Psoas muscle (tissue), 7 donors: ENCODE measurements at regions not wholly inside any gene's neighbourhood (a gene's known extent, or its start where the extent isn't known, plus 50 kb on each side); places are given as distances from the start of the nearest gene placed in this dataset.

ENCODE experiments used
- ATAC-seq, 4 donors: fragments of 200-7000 bp; cut with Tn5 transposase; one replicate each; pipeline ENCODE4 v1.9.1; 2020; ENCODE audit warnings: moderate library complexity in 3 of 4, mild to moderate bottlenecking in 2 of 4
- DNase-seq, 2 donors: peaks; one replicate each; pipeline ENCODE4 v3.0.0-alpha.2; 2020
- H3K27ac ChIP-seq: fragments of 200-600 bp; one replicate; pipeline ENCODE4 v1.8.0; 2022
- H3K27me3 ChIP-seq, 3 donors: fragments of 200-600 bp in 1 of 3; one replicate each; pipeline versions ENCODE4 v1.6.1 to v1.8.0; 2013 to 2022; ENCODE audit warnings: low read length in 2 of 3, mild to moderate bottlenecking in 2 of 3, moderate library complexity in 1 of 3; ENCODE audit not compliant: insufficient read depth in 3 of 3
- H3K36me3 ChIP-seq, 2 donors: fragments of 200-600 bp in 1 of 2; one replicate each; pipeline versions ENCODE4 v1.6.1 to v1.8.0; 2013 to 2022; ENCODE audit warnings: low read depth in 1 of 2, mild to moderate bottlenecking in 1 of 2, moderate library complexity in 1 of 2; ENCODE audit not compliant: insufficient read depth in 1 of 2
- H3K4me1 ChIP-seq: fragments of 200-600 bp; one replicate; pipeline ENCODE4 v1.8.0; 2022
- H3K4me3 ChIP-seq: fragments of 200-600 bp; one replicate; pipeline ENCODE4 v1.8.0; 2022; ENCODE audit warnings: mild to moderate bottlenecking
- H3K9me3 ChIP-seq: fragments of 200-600 bp; one replicate; pipeline ENCODE4 v1.8.0; 2022
- CTCF ChIP-seq: fragments of 200-600 bp; IDR thresholded peaks from one replicate; pipeline ENCODE4 v1.8.0; 2022; ENCODE audit warnings: antibody characterized with exemption
- WGBS, 3 donors: extraction: QIAGEN DNeasy Blood & Tissue Kit; methylation state at CpG; one replicate each; pipeline versions ENCODE4 v1.1.6 to v1.1.7; 2013; 5-methylcytosine and 5-hydroxymethylcytosine counted together
- intact Hi-C, 2 donors: fragments of 100-400 bp; cut with DNase I; formaldehyde crosslinking; loops; one replicate each; pipeline versions ENCODE4 v1.11.0 to v1.14.2; 2022
- donor health status: healthy with polysubstance abuse.
- donor health status: DM: no; HTN: no; CAD: no; lungs with moderate emphysema.
- donor health status: Bipolar disorder and iron deficiency.
- donor health status: healthy.
- donor health status: DM: yes; HTN: yes; CAD: no.
- donor health status: DM: no; HTN: no; CAD: no.
- donor health status: DM: yes; HTN: yes; CAD: no.

GRCh38 chr10:4721999-4722753, 103.8 kb upstream of the AKR1E2 start:
- no peak overlapping the region for H3K4me3 ChIP-seq
- 84 to 91% (median 88%) methylated on average over 3 of the region's 3 CpGs for WGBS, 3 donors
- DNase-seq, result no peak
- H3K27me3 ChIP-seq, result no peaks in the 10 kb centered on the region
- no peaks in the 10 kb centered on the region for H3K36me3 ChIP-seq
- H3K9me3 ChIP-seq, result no peaks in the 10 kb centered on the region
- ATAC-seq, result peak in 2 of 4 donors; percentile 30 to 70
- no peak for TF ChIP-seq CTCF
- H3K4me1 ChIP-seq, result peaks cover 19% of the 10 kb centered on the region
- intact Hi-C loops, result no loop called here
- H3K27ac ChIP-seq, result peak overlapping the region; percentile 25

- no peak overlapping the region for H3K4me3 ChIP-seq
- no peak for DNase-seq
- WGBS, 3 donors, result 0 to 85% (median 75%) methylated on average over 1 of the region's 1 CpG
- H3K9me3 ChIP-seq, result no peaks in the 10 kb centered on the region
- H3K4me1 ChIP-seq, result peaks cover 10% of the 10 kb centered on the region
- ATAC-seq, result no peak
- no peaks in the 10 kb centered on the region for H3K27me3 ChIP-seq
- H3K36me3 ChIP-seq, result no peaks in the 10 kb centered on the region
- intact Hi-C loops, result no loop called here
- no peak for TF ChIP-seq CTCF
- no peak overlapping the region for H3K27ac ChIP-seq
Measured at GRCh38 chr10:4720463-4720862, 105.5 kb upstream of the AKR1E2 start.

- H3K4me1 ChIP-seq, result peaks cover 8% of the 10 kb centered on the region
- H3K27me3 ChIP-seq, result no peaks in the 10 kb centered on the region
- no peak for TF ChIP-seq CTCF
- intact Hi-C loops, result no loop called here
- no peaks in the 10 kb centered on the region for H3K36me3 ChIP-seq
- no peak overlapping the region for H3K4me3 ChIP-seq
- ATAC-seq, result no peak
- H3K9me3 ChIP-seq, result no peaks in the 10 kb centered on the region
- no peak for DNase-seq
- H3K27ac ChIP-seq, result no peak overlapping the region
- 92 to 96% (median 96%) methylated on average over 2 of the region's 2 CpGs for WGBS, 3 donors
Measured at GRCh38 chr10:4719671-4720070, 106.3 kb upstream of the AKR1E2 start.

- no peaks in the 10 kb centered on the region for H3K36me3 ChIP-seq
- no peak for TF ChIP-seq CTCF
- DNase-seq (no peak), ATAC-seq (peak; percentile 35 to 68 (median 60))
- intact Hi-C loops, result no loop called here
- WGBS, 3 donors, result 28 to 49% (median 34%) methylated on average over 1 of the region's 1 CpG
- no peaks in the 10 kb centered on the region for H3K27me3 ChIP-seq
- no peak overlapping the region for H3K4me3 ChIP-seq
- H3K4me1 ChIP-seq, result peaks cover 8% of the 10 kb centered on the region
- no peak overlapping the region for H3K27ac ChIP-seq
- H3K9me3 ChIP-seq, result no peaks in the 10 kb centered on the region
Measured at GRCh38 chr10:4719036-4719435, 107.0 kb upstream of the AKR1E2 start.

DNA sequence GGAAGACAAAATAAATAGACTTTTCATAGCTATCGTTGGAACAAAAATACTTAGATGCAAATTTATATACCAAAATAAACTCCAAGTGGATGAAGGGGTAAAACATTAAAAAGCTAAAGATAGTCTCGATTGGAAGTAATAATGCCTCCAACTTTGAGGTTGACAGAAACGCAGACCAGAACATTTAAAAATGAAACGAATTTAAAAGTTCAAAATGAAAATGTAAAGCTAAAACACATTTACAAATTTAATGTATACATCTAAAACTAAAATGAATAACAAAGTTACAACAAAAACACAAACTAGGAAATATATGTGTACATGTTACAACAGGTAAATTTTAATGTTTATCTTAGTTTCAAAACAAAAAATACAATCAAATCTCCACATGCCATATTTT, 107.5 kb upstream of the AKR1E2 start:
- TF ChIP-seq CTCF, result no peak
- DNase-seq (no peak), ATAC-seq (no peak)
- Histone ChIP-seq H3K9me3 (no peaks in the 10 kb centered on the region), H3K27ac (no peak overlapping the region), H3K27me3 (no peaks in the 10 kb centered on the region), H3K4me3 (no peak overlapping the region), H3K36me3 (no peaks in the 10 kb centered on the region), H3K4me1 (peaks cover 8% of the 10 kb centered on the region)
- intact Hi-C loops, result no loop called here
- WGBS, 3 donors, result 87 to 92% (median 88%) methylated on average over 4 of the region's 4 CpGs
